DOHH2 (cell line): ENCODE measurements at regions not wholly inside any gene's neighbourhood (a gene's known extent, or its start where the extent isn't known, plus 50 kb on each side); places are given as distances from the start of the nearest gene placed in this dataset.

Experiments
- EZH2phosphoT487 ChIP-seq: fragments of 200-600 bp; sonication (generic); IDR thresholded peaks from 2 replicates; pipeline ENCODE4 v1.6.1; 2017; ENCODE audit warnings: borderline replicate concordance, mild to moderate bottlenecking, antibody characterized with exemption, low read length, moderate library complexity, mixed read lengths
- TF ChIP-seq, protein P1 (sequence below): fragments of 200-600 bp; sonication (generic); IDR thresholded peaks from one replicate; pipeline ENCODE4 v1.5.1; 2014; ENCODE audit warnings: antibody characterized with exemption, mild to moderate bottlenecking, low read depth, low read length; ENCODE audit not compliant: poor library complexity, severe bottlenecking

DNA sequence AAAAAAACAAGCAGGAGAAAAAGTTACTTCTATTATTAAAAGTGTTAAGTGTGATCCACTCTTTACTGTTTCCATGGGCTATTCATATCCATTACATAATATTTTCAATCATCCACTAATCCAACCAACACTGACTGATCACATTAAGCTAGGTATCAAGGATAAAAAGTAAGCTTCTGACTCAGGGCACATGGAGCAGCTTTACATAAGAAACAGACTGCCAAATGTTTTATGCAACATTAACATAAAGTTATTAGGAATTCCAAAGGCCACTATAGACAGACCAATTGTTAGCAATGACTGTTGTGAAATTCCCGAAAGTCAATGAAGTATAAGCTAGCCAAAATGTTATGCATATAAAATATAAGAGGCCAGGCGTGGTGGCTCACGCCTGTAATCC is 277.6 kb downstream of the ZEB2 start:
- TF ChIP-seq, protein P1, sequence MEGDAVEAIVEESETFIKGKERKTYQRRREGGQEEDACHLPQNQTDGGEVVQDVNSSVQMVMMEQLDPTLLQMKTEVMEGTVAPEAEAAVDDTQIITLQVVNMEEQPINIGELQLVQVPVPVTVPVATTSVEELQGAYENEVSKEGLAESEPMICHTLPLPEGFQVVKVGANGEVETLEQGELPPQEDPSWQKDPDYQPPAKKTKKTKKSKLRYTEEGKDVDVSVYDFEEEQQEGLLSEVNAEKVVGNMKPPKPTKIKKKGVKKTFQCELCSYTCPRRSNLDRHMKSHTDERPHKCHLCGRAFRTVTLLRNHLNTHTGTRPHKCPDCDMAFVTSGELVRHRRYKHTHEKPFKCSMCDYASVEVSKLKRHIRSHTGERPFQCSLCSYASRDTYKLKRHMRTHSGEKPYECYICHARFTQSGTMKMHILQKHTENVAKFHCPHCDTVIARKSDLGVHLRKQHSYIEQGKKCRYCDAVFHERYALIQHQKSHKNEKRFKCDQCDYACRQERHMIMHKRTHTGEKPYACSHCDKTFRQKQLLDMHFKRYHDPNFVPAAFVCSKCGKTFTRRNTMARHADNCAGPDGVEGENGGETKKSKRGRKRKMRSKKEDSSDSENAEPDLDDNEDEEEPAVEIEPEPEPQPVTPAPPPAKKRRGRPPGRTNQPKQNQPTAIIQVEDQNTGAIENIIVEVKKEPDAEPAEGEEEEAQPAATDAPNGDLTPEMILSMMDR, result no peak
- no peak for TF ChIP-seq EZH2phosphoT487
